K562 (cell line): ENCODE measurements at regions not wholly inside any gene's neighbourhood (a gene's known extent, or its start where the extent isn't known, plus 50 kb on each side); places are given as distances from the start of the nearest gene placed in this dataset.

ENCODE experiments used
- ATAC-seq: fragments of 200-7000 bp; cut with Tn5 transposase; 3 replicates; pipeline ENCODE4 v1.9.1; 2020; ENCODE audit warnings: moderate library complexity
- BruUV-seq: library from RNA; stranded (reverse); fragments of 400-500 nt; replicated peaks from 2 replicates; lab custom pipeline; 2021; lab: Mats Ljungman, UMichigan
- CTCF ChIA-PET: fragments of 300-600 bp; formaldehyde crosslinking; extraction: SDS; loops from one replicate; lab custom pipeline; 2021; ENCODE audit warnings: low intra/inter-chr PET ratio; lab: Yijun Ruan, JAX
- POLR2A ChIA-PET: fragments of 300-600, 350-650 bp; sonication (Branson Sonifier 250); formaldehyde crosslinking; extraction: SDS; loops from one replicate; lab custom pipeline; 2021; ENCODE audit warnings: antibody characterized with exemption, inconsistent platforms; lab: Yijun Ruan, JAX
- DNase-seq, 4 experiments: peaks; one replicate each; pipeline versions ENCODE4 v3.0.0 to v3.0.0-alpha.2; 2011 to 2018; ENCODE audit warnings: low spot score in 3 of 4, mixed read lengths in 3 of 4; ENCODE audit errors: extremely low read depth in 1 of 4
- FAIRE-seq: peaks from 2 replicates; lab custom pipeline; 2011; peaks lifted over from hg19 to GRCh38; lab: Jason Lieb, UNC
- H2AFZ ChIP-seq: 2 replicates; pipeline ENCODE4 v1.6.0; 2011; ENCODE audit warnings: low read depth, low read length, control low read depth, inconsistent platforms
- H3K27ac ChIP-seq: fragments of 200-600 bp; 3 replicates; pipeline ENCODE4 v1.8.0; 2011; ENCODE audit warnings: low read depth, mild to moderate bottlenecking, control low read depth, inconsistent platforms, low read length, moderate library complexity, mixed read lengths; ENCODE audit errors: extremely low read depth
- H3K27me3 ChIP-seq, 2 experiments: fragments of 300-600 bp in 1 of 2; 2 replicates in 1 of 2; 3 replicates in 1 of 2; pipeline versions ENCODE4 v1.6.0 to v1.8.0; 2011; ENCODE audit warnings: inconsistent platforms in 2 of 2, low read length in 2 of 2, mild to moderate bottlenecking in 1 of 2, mixed read lengths in 1 of 2, moderate library complexity in 1 of 2; ENCODE audit not compliant: control insufficient read depth in 2 of 2, insufficient read depth in 2 of 2
- H3K36me3 ChIP-seq: fragments of 300-600 bp; 3 replicates; pipeline ENCODE4 v1.8.0; 2011; ENCODE audit warnings: mild to moderate bottlenecking, low read length, inconsistent platforms; ENCODE audit not compliant: control insufficient read depth, insufficient read depth
- H3K4me1 ChIP-seq, 2 experiments: fragments of 200-600 bp in 1 of 2; replicated peaks in 1 of 2; 2 replicates in 1 of 2; 3 replicates in 1 of 2; pipeline versions ENCODE4 v1.5.1 to v1.8.0; 2011; ENCODE audit warnings: inconsistent platforms in 2 of 2, low read length in 2 of 2, mild to moderate bottlenecking in 1 of 2, mixed read lengths in 1 of 2, moderate library complexity in 1 of 2; ENCODE audit not compliant: control insufficient read depth in 2 of 2, insufficient read depth in 2 of 2
- H3K4me2 ChIP-seq: 2 replicates; pipeline ENCODE4 v1.6.1; 2011; ENCODE audit warnings: low read length, control low read depth, inconsistent platforms, mixed read lengths; ENCODE audit not compliant: insufficient read depth
- H3K4me3 ChIP-seq: fragments of 200-600 bp; sonication (generic), shearing (Covaris generic); 2 replicates; pipeline ENCODE4 v1.5.1; 2016; ENCODE audit warnings: control low read depth, inconsistent platforms
- H3K79me2 ChIP-seq: fragments of 200-600 bp; 3 replicates; pipeline ENCODE4 v1.8.0; 2011; ENCODE audit warnings: low read length, inconsistent platforms; ENCODE audit not compliant: control insufficient read depth, insufficient read depth
- H3K9ac ChIP-seq, 2 experiments: 2 replicates each; pipeline versions ENCODE4 v1.6.0 to v1.6.1; 2011; ENCODE audit warnings: low read depth in 2 of 2, low read length in 2 of 2, control low read depth in 1 of 2, inconsistent platforms in 1 of 2, mild to moderate bottlenecking in 1 of 2, mixed read lengths in 1 of 2; ENCODE audit not compliant: insufficient read depth in 1 of 2
- H3K9me1 ChIP-seq: one replicate; pipeline ENCODE4 v1.6.0; 2011; ENCODE audit warnings: inconsistent platforms, mild to moderate bottlenecking, low read length, moderate library complexity; ENCODE audit not compliant: control insufficient read depth, insufficient read depth
- H3K9me3 ChIP-seq: replicated peaks from 2 replicates; pipeline ENCODE4 v1.5.1; 2011; ENCODE audit warnings: low read depth, low read length, inconsistent platforms; ENCODE audit not compliant: control insufficient read depth, insufficient read depth
- H4K20me1 ChIP-seq: replicated peaks from 2 replicates; pipeline ENCODE4 v1.6.1; 2011; ENCODE audit warnings: low read length, inconsistent platforms, mixed read lengths; ENCODE audit not compliant: control insufficient read depth, insufficient read depth
- CHCHD3 ChIP-seq: fragments of 250-450 bp; sonication (Bioruptor Pico); IDR thresholded peaks from 2 replicates; pipeline ENCODE4 v2.1.2; 2022; ENCODE audit warnings: mild to moderate bottlenecking
- NCOA1 ChIP-seq: fragments of 450-650 bp; IDR thresholded peaks from 2 replicates; pipeline ENCODE4 v1.6.1; 2016; ENCODE audit warnings: low read depth
- SREBF2 ChIP-seq: sonication (generic); formaldehyde crosslinking; IDR thresholded peaks from 2 replicates; pipeline ENCODE4 v1.4.0; 2020; ENCODE audit warnings: mild to moderate bottlenecking, missing genetic modification reagents
- TEAD2 ChIP-seq: fragments of 450-650 bp; IDR thresholded peaks from 2 replicates; pipeline ENCODE4 v1.6.1; 2016; ENCODE audit warnings: missing genetic modification characterization, control low read depth, missing compliant biosample characterization
- ZNF143 ChIP-seq: sonication (generic); formaldehyde crosslinking; IDR thresholded peaks from 2 replicates; pipeline ENCODE4 v1.9.0; 2022; ENCODE audit warnings: mild to moderate bottlenecking, missing genetic modification reagents
- WGBS: fragments of 100-300 bp; shearing (Covaris generic); methylation state at CpG from one replicate; pipeline ENCODE4 v1.1.6; 2016; ENCODE audit warnings: low coverage, mixed read lengths; ENCODE audit not compliant: insufficient coverage; ENCODE audit errors: missing lambda C conversion rate; 5-methylcytosine and 5-hydroxymethylcytosine counted together
- in situ Hi-C: fragments of 300-500 bp; cut with MboI; formaldehyde crosslinking; loops from 4 replicates; pipeline ENCODE4 v1.15.0; 2018; ENCODE audit warnings: inconsistent platforms, mixed read lengths
- intact Hi-C: fragments of 100-400 bp; cut with micrococcal nuclease; formaldehyde crosslinking; loops from 2 replicates; pipeline ENCODE4 v1.14.2; 2022
- TF ChIP-seq, protein P1 (sequence below): fragments of 200-800 bp; sonication (Bioruptor generic); IDR thresholded peaks from 2 replicates; pipeline ENCODE4 v1.6.1; 2017; ENCODE audit warnings: missing genetic modification characterization, missing compliant biosample characterization
- TF ChIP-seq, protein P2 (sequence below): sonication (generic); formaldehyde crosslinking; IDR thresholded peaks from 2 replicates; pipeline ENCODE4 v1.8.0; 2022; ENCODE audit warnings: mild to moderate bottlenecking, missing genetic modification reagents

DNA sequence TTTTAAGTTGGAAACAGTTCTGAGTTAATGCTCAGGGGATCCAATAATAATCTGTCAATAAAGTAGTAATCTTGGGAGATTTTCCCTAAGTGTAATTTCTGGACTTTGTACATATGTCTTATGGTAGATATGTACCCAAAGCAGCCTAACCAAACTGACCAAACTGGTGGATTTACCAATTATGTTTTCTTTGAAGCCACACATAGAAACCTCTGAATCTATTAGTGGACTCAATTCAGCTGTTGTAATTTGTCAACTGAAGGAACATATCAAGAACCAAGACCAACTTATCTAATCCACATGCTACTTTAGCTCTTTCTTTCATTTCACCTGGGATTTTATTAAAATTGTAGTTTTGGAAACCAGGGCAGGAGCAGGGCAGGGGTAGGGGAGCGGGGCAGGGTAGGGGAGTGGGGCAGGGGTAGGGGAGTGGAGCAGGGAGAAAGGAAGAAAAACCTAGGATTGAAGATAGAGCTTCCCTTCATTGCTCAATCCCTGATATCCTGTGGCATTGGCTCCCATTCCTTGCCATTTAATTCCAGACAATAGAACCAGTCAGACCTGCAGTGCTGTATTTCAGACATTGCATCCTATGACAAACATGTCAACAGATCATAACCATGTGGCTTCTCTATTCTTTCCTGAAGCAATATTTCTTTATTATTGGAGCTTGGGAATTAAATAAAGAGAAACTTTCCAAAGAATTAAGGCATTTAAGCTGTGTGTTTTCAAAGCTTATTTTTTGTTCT, 101.8 kb downstream of the NFKBIZ start:
- Histone ChIP-seq H2AFZ (no peak overlapping the region), H3K9me1 (no peaks in the 10 kb centered on the region), H3K27me3 (no peaks in the 10 kb centered on the region), H3K27ac (no peak overlapping the region), H3K9ac (no peak overlapping the region), H3K4me3 (no peak overlapping the region), H3K36me3 (no peaks in the 10 kb centered on the region), H3K4me1 (no peaks in the 10 kb centered on the region), H3K4me2 (no peak overlapping the region), H4K20me1 (no peaks in the 10 kb centered on the region), H3K79me2 (no peaks in the 10 kb centered on the region), H3K9me3 (no peaks in the 10 kb centered on the region)
- ATAC-seq = no peak
- 80% methylated on average over 1 of the region's 1 CpG for WGBS
- ChIA-PET CTCF (no interaction called here), POLR2A (interaction anchor here (0.6 to 1.2 kb wide), 4 partner anchors 11 to 79 kb away, joined by 3 to 4 read pairs (median 3); no protein-coding TSS in a partner anchor)
- in situ Hi-C loops (no loop called here), intact Hi-C loops (no loop called here)
- TF ChIP-seq CHCHD3 (CRISPR knock-in tag) (no peak), ZNF143 (no peak), TEAD2 (no peak), NCOA1 (no peak), SREBF2 (CRISPR knock-in tag) (no peak)
- TF ChIP-seq, protein P1, sequence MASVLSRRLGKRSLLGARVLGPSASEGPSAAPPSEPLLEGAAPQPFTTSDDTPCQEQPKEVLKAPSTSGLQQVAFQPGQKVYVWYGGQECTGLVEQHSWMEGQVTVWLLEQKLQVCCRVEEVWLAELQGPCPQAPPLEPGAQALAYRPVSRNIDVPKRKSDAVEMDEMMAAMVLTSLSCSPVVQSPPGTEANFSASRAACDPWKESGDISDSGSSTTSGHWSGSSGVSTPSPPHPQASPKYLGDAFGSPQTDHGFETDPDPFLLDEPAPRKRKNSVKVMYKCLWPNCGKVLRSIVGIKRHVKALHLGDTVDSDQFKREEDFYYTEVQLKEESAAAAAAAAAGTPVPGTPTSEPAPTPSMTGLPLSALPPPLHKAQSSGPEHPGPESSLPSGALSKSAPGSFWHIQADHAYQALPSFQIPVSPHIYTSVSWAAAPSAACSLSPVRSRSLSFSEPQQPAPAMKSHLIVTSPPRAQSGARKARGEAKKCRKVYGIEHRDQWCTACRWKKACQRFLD = no peak
- TF ChIP-seq, protein P2, sequence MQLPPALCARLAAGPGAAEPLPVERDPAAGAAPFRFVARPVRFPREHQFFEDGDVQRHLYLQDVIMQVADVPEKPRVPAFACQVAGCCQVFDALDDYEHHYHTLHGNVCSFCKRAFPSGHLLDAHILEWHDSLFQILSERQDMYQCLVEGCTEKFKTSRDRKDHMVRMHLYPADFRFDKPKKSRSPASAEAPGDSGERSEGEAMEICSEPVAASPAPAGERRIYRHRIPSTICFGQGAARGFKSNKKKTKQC (CRISPR knock-in tag) = no peak
- no TSS peak for BruUV-seq
- DNase-seq = no peak
- no peak for FAIRE-seq
